ENCODE measurements at regions not wholly inside any gene's neighbourhood (a gene's known extent, or its start where the extent isn't known, plus 50 kb on each side); places are given as distances from the start of the nearest gene placed in this dataset.

GRCh38 chr4:133058701-133059100 lies 90.4 kb upstream of the PCDH10 start:
- DNase-seq (ENCODE audit: low spot score) (no peak), ATAC-seq (ENCODE audit: low FRiP score) (no peak)
- TF ChIP-seq CTCF (IDR thresholded peaks at IDR 0.05): no peak

- ATAC-seq (ENCODE audit: low FRiP score): no peak
- DNase-seq (ENCODE audit: low spot score): no peak
- no peak for TF ChIP-seq CTCF (IDR thresholded peaks at IDR 0.05)
Observed at GRCh38 chr4:133059117-133059516, 90.0 kb upstream of the PCDH10 start.

GRCh38 chr4:133062851-133063250 lies 86.2 kb upstream of the PCDH10 start:
- DNase-seq (ENCODE audit: low spot score): no peak
- no peak for TF ChIP-seq CTCF (IDR thresholded peaks at IDR 0.05)
- ATAC-seq (ENCODE audit: low FRiP score): no peak

GRCh38 chr4:133068083-133068482 lies 81.0 kb upstream of the PCDH10 start:
- DNase-seq (ENCODE audit: low spot score): no peak
- no peak for TF ChIP-seq CTCF (IDR thresholded peaks at IDR 0.05)
- ATAC-seq (ENCODE audit: low FRiP score): no peak

GRCh38 chr4:133081246-133081645 lies 67.8 kb upstream of the PCDH10 start:
- TF ChIP-seq CTCF (IDR thresholded peaks at IDR 0.05): no peak
- ATAC-seq (ENCODE audit: low FRiP score): no peak

GRCh38 chr4:133084421-133084820 lies 64.7 kb upstream of the PCDH10 start:
- no peak for DNase-seq (ENCODE audit: low spot score)
- ATAC-seq (ENCODE audit: low FRiP score): no peak
- no peak for TF ChIP-seq CTCF (IDR thresholded peaks at IDR 0.05)

More at GRCh38 chr4:133081246-133081645, 67.8 kb upstream of the PCDH10 start:
- DNase-seq (ENCODE audit: low spot score): no peak

- no peak for ATAC-seq (ENCODE audit: low FRiP score)
- no peak for TF ChIP-seq CTCF (IDR thresholded peaks at IDR 0.05)
- no peak for DNase-seq (ENCODE audit: low spot score)
Observed at GRCh38 chr4:133095591-133095990, 53.5 kb upstream of the PCDH10 start.

All from omental fat pad (tissue), 3 donors.